ENCODE measurements at regions not wholly inside any gene's neighbourhood (a gene's known extent, or its start where the extent isn't known, plus 50 kb on each side); places are given as distances from the start of the nearest gene placed in this dataset.

DNA sequence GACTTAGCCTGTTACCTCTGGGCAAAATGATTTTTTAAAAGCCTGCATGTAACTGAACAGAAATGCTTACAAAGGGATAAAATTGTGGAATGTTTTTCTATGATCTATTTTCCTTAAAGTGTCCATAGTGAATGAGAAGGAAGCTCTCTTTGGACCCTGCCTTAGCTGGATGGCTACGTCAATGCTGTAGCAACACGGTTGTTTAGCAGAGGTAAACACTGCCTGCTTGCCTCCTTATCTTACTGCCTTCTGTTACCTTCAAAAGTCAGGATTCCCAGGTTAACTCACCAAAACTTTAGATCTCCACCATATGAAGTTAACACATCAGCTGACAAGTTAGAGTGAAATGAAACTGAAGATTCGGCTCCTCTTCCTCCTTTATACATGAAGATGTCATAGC, 402.6 kb downstream of the SAMD5 start:
- no peak for TF ChIP-seq CTCF (IDR thresholded peaks at IDR 0.05)
- TF ChIP-seq POLR2A (IDR thresholded peaks at IDR 0.05), result no peak
- no peak for TF ChIP-seq EP300 (IDR thresholded peaks at IDR 0.05)

Data from tibial nerve (tissue), 4 donors.